Stomach (tissue), 8 donors: ENCODE measurements at regions not wholly inside any gene's neighbourhood (a gene's known extent, or its start where the extent isn't known, plus 50 kb on each side); places are given as distances from the start of the nearest gene placed in this dataset.

Experiments used
- DNase-seq, 2 donors: peaks; one replicate each; pipeline versions ENCODE4 v3.0.0 to v3.0.0-alpha.2; 2013 to 2019
- H3K27ac ChIP-seq, 5 donors: fragments of 200-600 bp in 4 of 5; sonication (generic) in 4 of 5; one replicate each; pipeline ENCODE4 v1.5.1; 2013 to 2019; ENCODE audit warnings: mild to moderate bottlenecking in 1 of 5, moderate library complexity in 1 of 5
- H3K27me3 ChIP-seq, 3 donors: fragments of 200-600 bp; sonication (generic); one replicate each; pipeline ENCODE4 v1.5.1; 2017 to 2019; ENCODE audit warnings: mixed run types in 1 of 3
- H3K36me3 ChIP-seq, 4 donors: fragments of 200-600 bp; sonication (generic); 1 replicate in 3 of 4; 2 replicates in 1 of 4; pipeline ENCODE4 v1.5.1; 2016 to 2019
- H3K4me1 ChIP-seq, 4 donors: fragments of 200-600 bp; sonication (generic); one replicate each; pipeline ENCODE4 v1.5.1; 2016 to 2019
- H3K4me3 ChIP-seq, 4 donors: fragments of 200-600 bp; sonication (generic) in 3 of 4; one replicate each; pipeline ENCODE4 v1.5.1; 2016 to 2019; ENCODE audit warnings: mild to moderate bottlenecking in 1 of 4
- H3K9me3 ChIP-seq, 4 donors: fragments of 200-600 bp; sonication (generic); one replicate each; pipeline ENCODE4 v1.5.1; 2016 to 2019
- CTCF ChIP-seq, 7 experiments: fragments of 450-650 bp in 4 of 7; fragments of 200-600 bp in 3 of 7; sonication (generic) in 3 of 7; IDR thresholded peaks; one replicate each; pipeline ENCODE4 v1.5.1; 2016 to 2019; ENCODE audit warnings: antibody characterized with exemption in 7 of 7, control low read depth in 2 of 7, mild to moderate bottlenecking in 1 of 7
- EP300 ChIP-seq: sonication (generic); formaldehyde crosslinking; IDR thresholded peaks from one replicate; pipeline ENCODE4 v1.6.1; 2017; ENCODE audit warnings: antibody characterized with exemption
- POLR2A ChIP-seq, 4 donors: fragments of 450-650 bp; IDR thresholded peaks; one replicate each; pipeline ENCODE4 v1.6.1; 2016; ENCODE audit warnings: antibody characterized with exemption in 4 of 4, control low read depth in 2 of 4, mild to moderate bottlenecking in 1 of 4, moderate library complexity in 1 of 4
- POLR2AphosphoS5 ChIP-seq, 3 donors: sonication (generic); formaldehyde crosslinking; IDR thresholded peaks; one replicate each; pipeline ENCODE4 v1.6.1; 2016; ENCODE audit warnings: antibody characterized with exemption in 3 of 3
- WGBS, 5 donors: extraction: QIAGEN DNeasy Blood & Tissue Kit in 3 of 5; methylation state at CpG; one replicate each; pipeline versions ENCODE4 v1.1.5 to v1.1.7; 2013 to 2018; 5-methylcytosine and 5-hydroxymethylcytosine counted together
- intact Hi-C: fragments of 100-400 bp; cut with DNase I; formaldehyde crosslinking; loops from one replicate; pipeline ENCODE4 v1.15.1; 2023; ENCODE audit warnings: low total_unique reads
- donor health status: healthy with polysubstance abuse.
- donor health status: Bipolar disorder and iron deficiency.
- donor health status: healthy.

DNA sequence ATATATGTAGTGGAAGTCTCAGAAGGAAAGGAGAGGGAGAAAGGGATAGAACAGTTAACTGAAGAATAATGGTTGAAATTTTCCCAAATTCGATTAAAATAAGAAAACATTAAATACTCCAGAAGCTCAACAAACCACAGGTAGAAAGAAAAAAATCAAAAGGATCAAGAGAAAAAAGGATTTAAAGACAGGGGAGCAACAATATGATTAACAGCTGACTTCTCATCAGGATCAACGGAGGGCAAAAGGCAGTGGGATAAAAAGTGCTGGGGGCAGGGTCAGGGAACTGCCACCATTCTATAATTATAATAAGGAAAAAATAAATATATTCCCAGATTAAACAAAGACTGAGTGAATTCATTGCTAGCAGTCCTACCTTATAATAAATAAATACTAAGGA, 55.3 kb downstream of the CDKN2C start:
- Histone ChIP-seq H3K4me1 (no peaks in the 10 kb centered on the region), H3K9me3 (no peaks in the 10 kb centered on the region), H3K36me3 (no peaks in the 10 kb centered on the region), H3K4me3 (no peak overlapping the region), H3K27me3 (no peaks in the 10 kb centered on the region), H3K27ac (no peak overlapping the region)
- no peak for DNase-seq
- TF ChIP-seq POLR2AphosphoS5 (IDR thresholded peaks at IDR 0.05), result no peak
- TF ChIP-seq CTCF (IDR thresholded peaks at IDR 0.05), result no peak
- TF ChIP-seq POLR2A (IDR thresholded peaks at IDR 0.05), result no peak
- no peak for TF ChIP-seq EP300
- 59 to 65% (median 61%) methylated on average over 2 of the region's 2 CpGs for WGBS, 5 donors
- intact Hi-C loops, result no loop called here

DNA sequence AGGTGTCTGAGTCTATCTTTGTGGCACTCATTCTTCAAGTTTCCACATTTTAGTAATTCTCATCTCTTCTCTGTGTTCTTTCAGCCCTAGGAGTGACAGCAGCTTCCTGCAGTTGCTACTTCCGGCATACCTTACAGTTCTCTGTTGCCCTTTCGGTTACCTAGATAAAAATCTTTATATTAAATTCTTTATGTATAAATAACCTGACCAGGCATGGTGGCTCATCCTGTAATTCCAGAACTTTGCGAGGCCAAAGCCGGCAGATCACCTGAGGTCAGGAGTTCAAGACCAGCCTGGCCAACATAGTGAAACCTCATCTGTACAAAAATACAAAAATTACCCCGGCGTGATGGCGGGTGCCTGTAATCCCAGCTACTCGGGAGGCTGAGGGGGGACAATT, 62.9 kb downstream of the CDKN2C start:
- DNase-seq, result no peak
- Histone ChIP-seq H3K27ac (no peak overlapping the region), H3K36me3 (no peaks in the 10 kb centered on the region), H3K27me3 (no peaks in the 10 kb centered on the region), H3K4me1 (no peaks in the 10 kb centered on the region), H3K4me3 (no peak overlapping the region), H3K9me3 (no peaks in the 10 kb centered on the region)
- intact Hi-C loops, result no loop called here
- WGBS, 5 donors, result 92 to 95% (median 94%) methylated on average over 8 of the region's 8 CpGs
- TF ChIP-seq POLR2A (IDR thresholded peaks at IDR 0.05), result no peak
- TF ChIP-seq POLR2AphosphoS5 (IDR thresholded peaks at IDR 0.05), result no peak
- no peak for TF ChIP-seq EP300
- no peak for TF ChIP-seq CTCF (IDR thresholded peaks at IDR 0.05)

DNA sequence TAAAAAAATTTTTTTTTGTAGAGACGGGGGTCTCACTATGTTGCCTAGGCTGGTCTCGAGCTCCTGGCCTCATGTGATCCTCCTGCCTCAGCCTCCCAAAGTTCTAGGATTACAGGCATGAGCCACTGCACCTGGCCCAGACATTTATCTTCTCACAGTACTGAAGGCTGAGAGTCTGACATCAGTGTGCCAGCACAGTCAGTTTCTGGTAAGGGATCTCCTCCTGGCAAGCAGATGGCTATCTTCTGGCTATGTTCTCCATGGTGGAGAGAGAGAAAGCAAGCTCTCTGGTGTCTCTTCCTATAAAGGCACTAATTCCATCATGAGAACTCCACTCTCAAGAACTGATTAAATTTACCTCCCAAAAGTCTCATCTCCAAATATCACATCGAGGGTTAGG, 57.8 kb upstream of the C1orf185 start:
- DNase-seq, result no peak
- 63 to 82% (median 69%) methylated on average over 3 of the region's 3 CpGs for WGBS, 5 donors
- Histone ChIP-seq H3K27me3 (no peaks in the 10 kb centered on the region), H3K27ac (no peak overlapping the region), H3K4me1 (no peaks in the 10 kb centered on the region), H3K36me3 (no peaks in the 10 kb centered on the region), H3K9me3 (peaks cover 0 to 8% (median 6%) of the 10 kb centered on the region in 4 donors), H3K4me3 (no peak overlapping the region)
- intact Hi-C loops, result loop anchor here (10.0 kb wide), 1 partner anchor 259 kb away; no protein-coding TSS in a partner anchor
- TF ChIP-seq POLR2A (IDR thresholded peaks at IDR 0.05) (no peak), CTCF (IDR thresholded peaks at IDR 0.05) (no peak)

DNA sequence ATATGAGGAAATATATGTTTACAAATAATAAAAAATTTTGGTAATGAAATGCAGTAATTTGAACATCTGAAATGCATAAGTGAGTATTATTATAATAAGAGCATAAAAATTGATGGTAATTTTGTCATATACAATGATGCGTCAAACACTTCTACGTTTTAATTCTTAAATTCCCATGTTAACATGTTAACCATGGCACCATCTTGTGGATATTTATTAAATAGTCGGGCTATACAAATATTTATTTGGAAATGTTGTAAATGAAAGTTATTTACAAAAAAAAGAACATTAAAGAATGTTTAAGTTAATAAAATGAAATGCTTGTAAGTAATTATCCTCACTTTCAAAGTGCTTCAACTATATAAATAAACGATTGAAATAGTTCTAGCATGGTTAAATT, 57.2 kb upstream of the C1orf185 start:
- 31 to 52% (median 34%) methylated on average over 4 of the region's 4 CpGs for WGBS, 5 donors

More for the DNA sequence above, 57.2 kb upstream of the C1orf185 start:
- Histone ChIP-seq H3K9me3 (peaks cover 0 to 1% (median under 1%) of the 10 kb centered on the region in 4 donors), H3K27me3 (no peaks in the 10 kb centered on the region), H3K4me3 (no peak overlapping the region), H3K4me1 (no peaks in the 10 kb centered on the region), H3K36me3 (no peaks in the 10 kb centered on the region), H3K27ac (no peak overlapping the region)
- intact Hi-C loops, result loop anchor here (10.0 kb wide), 1 partner anchor 260 kb away; no protein-coding TSS in a partner anchor
- peak in 3 of 7 experiments; percentile 12 to 26 (median 22) for TF ChIP-seq CTCF (IDR thresholded peaks at IDR 0.05)
- TF ChIP-seq EP300, result no peak
- no peak for TF ChIP-seq POLR2AphosphoS5 (IDR thresholded peaks at IDR 0.05)
- TF ChIP-seq POLR2A (IDR thresholded peaks at IDR 0.05), result no peak
- DNase-seq, result no peak
